HEK293 (cell line): ENCODE measurements at regions not wholly inside any gene's neighbourhood (a gene's known extent, or its start where the extent isn't known, plus 50 kb on each side); places are given as distances from the start of the nearest gene placed in this dataset.

ENCODE experiments used
- CTCF ChIA-PET: fragments of 350-600 bp; formaldehyde crosslinking; extraction: SDS; loops from one replicate; lab custom pipeline; 2021; ENCODE audit warnings: antibody characterized with exemption; lab: Yijun Ruan, JAX
- POLR2A ChIA-PET: fragments of 300-600 bp; formaldehyde crosslinking; extraction: SDS; loops from one replicate; lab custom pipeline; 2020; ENCODE audit warnings: antibody characterized with exemption, inconsistent platforms; lab: Yijun Ruan, JAX
- H3K27ac ChIP-seq: fragments of 200-500 bp; sonication (Bioruptor generic); 2 replicates; pipeline ENCODE4 v1.5.1; 2014; ENCODE audit warnings: low read depth, low read length, control low read depth, inconsistent platforms; ENCODE audit errors: extremely low read depth
- H3K36me3 ChIP-seq, 2 experiments: fragments of 200-500 bp in 1 of 2; sonication (Bioruptor generic) in 1 of 2; 1 replicate in 1 of 2; 2 replicates in 1 of 2; pipeline ENCODE4 v1.5.1; 2014 to 2017; ENCODE audit warnings: inconsistent platforms in 2 of 2, low read length in 2 of 2; ENCODE audit not compliant: control insufficient read depth in 2 of 2, insufficient read depth in 1 of 2
- H3K4me1 ChIP-seq: fragments of 200-500 bp; sonication (Bioruptor generic); 2 replicates; pipeline ENCODE4 v1.5.1; 2014; ENCODE audit warnings: mild to moderate bottlenecking, low read length, inconsistent platforms; ENCODE audit not compliant: control insufficient read depth, insufficient read depth
- H3K4me3 ChIP-seq: 2 replicates; pipeline ENCODE4 v1.5.1; 2011; ENCODE audit warnings: low read depth, mild to moderate bottlenecking, control low read depth, low read length, moderate library complexity
- H3K9me3 ChIP-seq: fragments of 200-500 bp; sonication (Bioruptor generic); 2 replicates; pipeline ENCODE4 v1.5.1; 2014; ENCODE audit warnings: low read depth, low read length, inconsistent platforms; ENCODE audit not compliant: control insufficient read depth, insufficient read depth
- EGR2 ChIP-seq: fragments of 450-650 bp; formaldehyde crosslinking; IDR thresholded peaks from 2 replicates; pipeline ENCODE4 v1.5.1; 2016; ENCODE audit warnings: low read depth, missing biosample characterization, missing genetic modification characterization
- HOXC10 ChIP-seq: sonication (generic); formaldehyde crosslinking; IDR thresholded peaks from 2 replicates; pipeline ENCODE4 v1.8.1; 2023; ENCODE audit warnings: mild to moderate bottlenecking, missing genetic modification reagents
- INSM2 ChIP-seq: fragments of 450-650 bp; formaldehyde crosslinking; IDR thresholded peaks from 2 replicates; pipeline ENCODE4 v1.5.1; 2016; ENCODE audit warnings: missing biosample characterization, missing genetic modification characterization
- KLF1 ChIP-seq: fragments of 450-650 bp; formaldehyde crosslinking; IDR thresholded peaks from 2 replicates; pipeline ENCODE4 v1.5.1; 2016; ENCODE audit warnings: missing biosample characterization, missing genetic modification characterization
- OSR2 ChIP-seq: fragments of 450-650 bp; formaldehyde crosslinking; IDR thresholded peaks from 2 replicates; pipeline ENCODE4 v1.5.1; 2016; ENCODE audit warnings: missing biosample characterization, missing genetic modification characterization
- PRDM6 ChIP-seq: fragments of 450-650 bp; formaldehyde crosslinking; IDR thresholded peaks from 2 replicates; pipeline ENCODE4 v1.5.1; 2017; ENCODE audit warnings: missing biosample characterization, missing genetic modification characterization
- SP7 ChIP-seq: fragments of 450-650 bp; formaldehyde crosslinking; IDR thresholded peaks from 2 replicates; pipeline ENCODE4 v1.5.1; 2016; ENCODE audit warnings: missing biosample characterization, missing genetic modification characterization
- TCF7L2 ChIP-seq: IDR thresholded peaks from 2 replicates; pipeline ENCODE4 v1.6.1; 2011; ENCODE audit warnings: low read depth, mild to moderate bottlenecking, inconsistent platforms, low read length, moderate library complexity, borderline replicate concordance
- ZEB2 ChIP-seq: fragments of 450-650 bp; formaldehyde crosslinking; IDR thresholded peaks from 2 replicates; pipeline ENCODE4 v1.5.1; 2016; ENCODE audit warnings: missing biosample characterization, missing genetic modification characterization
- ZFHX2 ChIP-seq: fragments of 450-650 bp; formaldehyde crosslinking; conservative IDR thresholded peaks from 2 replicates; pipeline ENCODE4 v1.5.1; 2016; ENCODE audit warnings: missing biosample characterization, missing genetic modification characterization
- ZNF114 ChIP-seq: fragments of 450-650 bp; formaldehyde crosslinking; IDR thresholded peaks from 2 replicates; pipeline ENCODE4 v1.5.0; 2017; ENCODE audit warnings: missing biosample characterization, missing genetic modification characterization
- ZNF16 ChIP-seq: fragments of 450-650 bp; formaldehyde crosslinking; IDR thresholded peaks from 2 replicates; pipeline ENCODE4 v1.5.1; 2016; ENCODE audit warnings: low read depth, missing biosample characterization, missing genetic modification characterization
- ZNF175 ChIP-seq: fragments of 450-650 bp; formaldehyde crosslinking; IDR thresholded peaks from 2 replicates; pipeline ENCODE4 v1.5.1; 2016; ENCODE audit warnings: missing biosample characterization, missing genetic modification characterization
- ZNF391 ChIP-seq: fragments of 450-650 bp; formaldehyde crosslinking; IDR thresholded peaks from 2 replicates; pipeline ENCODE4 v1.5.1; 2016; ENCODE audit warnings: low read depth, missing biosample characterization, missing genetic modification characterization, borderline replicate concordance
- ZNF549 ChIP-seq: fragments of 450-650 bp; IDR thresholded peaks from 2 replicates; pipeline ENCODE4 v1.5.1; 2018; ENCODE audit warnings: missing biosample characterization, missing genetic modification characterization, mild to moderate bottlenecking, inconsistent platforms, moderate library complexity
- ZNF580 ChIP-seq: fragments of 450-650 bp; formaldehyde crosslinking; IDR thresholded peaks from 2 replicates; pipeline ENCODE4 v1.5.1; 2016; ENCODE audit warnings: missing biosample characterization, missing genetic modification characterization
- ZNF629 ChIP-seq: fragments of 450-650 bp; formaldehyde crosslinking; IDR thresholded peaks from 2 replicates; pipeline ENCODE4 v1.5.1; 2017; ENCODE audit warnings: missing biosample characterization, missing genetic modification characterization
- ZNF670 ChIP-seq: fragments of 450-650 bp; formaldehyde crosslinking; IDR thresholded peaks from 2 replicates; pipeline ENCODE4 v1.5.1; 2016; ENCODE audit warnings: missing biosample characterization, missing genetic modification characterization, low read depth
- ZNF707 ChIP-seq: fragments of 450-650 bp; formaldehyde crosslinking; IDR thresholded peaks from 2 replicates; pipeline ENCODE4 v1.5.1; 2016; ENCODE audit warnings: missing biosample characterization, missing genetic modification characterization
- ZSCAN30 ChIP-seq: fragments of 450-650 bp; IDR thresholded peaks from 2 replicates; pipeline ENCODE4 v1.5.1; 2018; ENCODE audit warnings: missing biosample characterization, mild to moderate bottlenecking, missing genetic modification characterization, moderate library complexity

GRCh38 chr2:107688135-107688534 is 138.6 kb upstream of the RGPD4 start:
- H3K4me3 ChIP-seq, result no peak overlapping the region
- ChIA-PET CTCF (no interaction called here), POLR2A (no interaction called here)
- no peak for TF ChIP-seq HOXC10 (CRISPR knock-in tag)
- TF ChIP-seq, all 188 proteins: peak for 0
- Histone ChIP-seq H3K4me1 (no peaks in the 10 kb centered on the region), H3K36me3 (no peaks in the 10 kb centered on the region), H3K9me3 (no peaks in the 10 kb centered on the region), H3K27ac (no peak overlapping the region)

GRCh38 chr2:107693604-107694003 is 133.1 kb upstream of the RGPD4 start:
- H3K4me3 ChIP-seq, result no peak overlapping the region
- ChIA-PET POLR2A (no interaction called here), CTCF (no interaction called here)
- H3K4me1 ChIP-seq, result no peaks in the 10 kb centered on the region
- no peak overlapping the region for H3K27ac ChIP-seq
- no peaks in the 10 kb centered on the region for H3K9me3 ChIP-seq
- TF ChIP-seq TCF7L2 (no peak), ZNF549 (no peak), PRDM6 (no peak), ZSCAN30 (tag by site-specific recombination) (no peak), OSR2 (tag by site-specific recombination) (no peak), ZEB2 (tag by site-specific recombination) (no peak), ZNF580 (tag by site-specific recombination) (no peak), ZNF707 (tag by site-specific recombination) (no peak), ZNF16 (no peak), KLF1 (no peak), SP7 (tag by site-specific recombination) (no peak), ZNF391 (tag by site-specific recombination) (no peak), ZNF670 (tag by site-specific recombination) (no peak), ZNF114 (tag by site-specific recombination) (no peak), INSM2 (no peak), ZNF629 (tag by site-specific recombination) (no peak)
- H3K36me3 ChIP-seq, result no peaks in the 10 kb centered on the region

GRCh38 chr2:107694667-107695066 is 132.0 kb upstream of the RGPD4 start:
- ChIA-PET POLR2A (no interaction called here), CTCF (no interaction called here)
- Histone ChIP-seq H3K4me3 (no peak overlapping the region), H3K4me1 (no peaks in the 10 kb centered on the region), H3K9me3 (no peaks in the 10 kb centered on the region), H3K27ac (no peak overlapping the region), H3K36me3 (no peaks in the 10 kb centered on the region)
- TF ChIP-seq ZNF175 (tag by site-specific recombination), result no peak
- TF ChIP-seq EGR2 (tag by site-specific recombination), result peak; percentile 88
- peak; percentile 80 for TF ChIP-seq ZFHX2 (tag by site-specific recombination)
